ENCODE measurements at regions not wholly inside any gene's neighbourhood (a gene's known extent, or its start where the extent isn't known, plus 50 kb on each side); places are given as distances from the start of the nearest gene placed in this dataset.
A peak's percentile ranks its signal among the peaks of the same experiment; 100 is the strongest.

DNA sequence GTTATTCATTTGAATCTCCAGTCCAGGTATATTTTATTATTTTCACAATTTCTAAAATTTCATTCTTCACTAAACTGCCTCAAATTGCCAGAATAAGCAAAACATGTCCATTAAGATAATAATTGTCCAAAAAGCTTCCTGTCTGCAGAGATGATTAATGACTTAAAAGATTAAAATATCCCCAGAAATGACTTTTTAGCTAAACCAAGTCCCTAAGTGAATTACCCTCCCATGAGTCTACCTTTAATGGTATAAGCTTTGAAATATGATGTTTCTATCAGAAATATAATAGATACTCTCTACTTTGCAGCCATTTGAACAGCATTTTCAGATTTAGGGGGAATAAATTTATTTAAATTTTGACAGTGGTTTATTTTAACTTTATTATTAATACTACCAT lies 289.2 kb upstream of the EMCN start:
- no peak for DNase-seq (ENCODE audit: low read depth)
- in situ Hi-C loops (cut with HindIII; ENCODE audit: low sequenced_read_pairs), result no loop called here
- TF ChIP-seq CTCF (IDR thresholded peaks at IDR 0.05; ENCODE audit: low read depth, low read length, missing control alignments), result no peak
- H3K4me3 ChIP-seq (ENCODE audit: low read depth, low read length), result no peak overlapping the region

GRCh38 chr4:100805538-100805937 lies 287.7 kb upstream of the EMCN start:
- in situ Hi-C loops (cut with HindIII; ENCODE audit: low sequenced_read_pairs), result no loop called here
- no peak for DNase-seq (ENCODE audit: low read depth)
- TF ChIP-seq CTCF (IDR thresholded peaks at IDR 0.05; ENCODE audit: low read depth, low read length, missing control alignments), result no peak
- no peak overlapping the region for H3K4me3 ChIP-seq (ENCODE audit: low read depth, low read length)

GRCh38 chr4:100804576-100805360 lies 286.9 kb upstream of the EMCN start:
- H3K4me3 ChIP-seq (ENCODE audit: low read depth, low read length), result no peak overlapping the region
- in situ Hi-C loops (cut with HindIII; ENCODE audit: low sequenced_read_pairs), result no loop called here
- TF ChIP-seq CTCF (IDR thresholded peaks at IDR 0.05; ENCODE audit: low read depth, low read length, missing control alignments), result no peak
- DNase-seq (ENCODE audit: low read depth), result no peak

- no peak for DNase-seq (ENCODE audit: low read depth)
- no peak overlapping the region for H3K4me3 ChIP-seq (ENCODE audit: low read depth, low read length)
- no peak for TF ChIP-seq CTCF (IDR thresholded peaks at IDR 0.05; ENCODE audit: low read depth, low read length, missing control alignments)
- in situ Hi-C loops (cut with HindIII; ENCODE audit: low sequenced_read_pairs), result no loop called here
Measured at GRCh38 chr4:100803751-100804150, 285.9 kb upstream of the EMCN start.

GRCh38 chr4:100799761-100800539 lies 282.1 kb upstream of the EMCN start:
- no peak for DNase-seq (ENCODE audit: low read depth)
- in situ Hi-C loops (cut with HindIII; ENCODE audit: low sequenced_read_pairs), result no loop called here
- H3K4me3 ChIP-seq (ENCODE audit: low read depth, low read length), result no peak overlapping the region
- TF ChIP-seq CTCF (IDR thresholded peaks at IDR 0.05; ENCODE audit: low read depth, low read length, missing control alignments), result no peak

DNA sequence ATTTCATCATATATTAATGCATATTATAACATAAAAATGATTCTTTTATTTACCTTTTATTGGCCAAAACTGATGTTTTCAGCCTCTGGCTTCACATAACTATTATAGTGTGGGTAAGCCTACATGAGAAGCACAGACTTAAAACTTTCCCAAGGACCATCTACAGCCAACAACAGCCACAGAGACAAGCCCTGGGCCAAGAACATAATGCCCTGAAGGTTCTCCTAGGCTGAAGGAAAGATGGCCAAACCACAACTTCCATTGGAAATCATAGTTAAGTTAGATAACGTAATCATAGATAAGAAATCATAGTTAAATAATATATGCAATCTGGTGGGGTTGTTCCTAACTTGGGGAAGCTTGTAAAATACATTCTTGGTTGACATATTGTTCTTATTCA lies 280.0 kb upstream of the EMCN start:
- no peak for TF ChIP-seq CTCF (IDR thresholded peaks at IDR 0.05; ENCODE audit: low read depth, low read length, missing control alignments)
- peak; percentile 11 for DNase-seq (ENCODE audit: low read depth)
- H3K4me3 ChIP-seq (ENCODE audit: low read depth, low read length), result no peak overlapping the region
- in situ Hi-C loops (cut with HindIII; ENCODE audit: low sequenced_read_pairs), result no loop called here

All from astrocyte of the cerebellum (primary cell).